PC-3 (cell line): ENCODE measurements at regions not wholly inside any gene's neighbourhood (a gene's known extent, or its start where the extent isn't known, plus 50 kb on each side); places are given as distances from the start of the nearest gene placed in this dataset.

Experiments
- ATAC-seq: fragments of 200-7000 bp; cut with Tn5 transposase; 2 replicates; pipeline ENCODE4 v1.9.1; 2020; ENCODE audit warnings: mild to moderate bottlenecking, moderate library complexity
- BruUV-seq: library from RNA; stranded (reverse); fragments of 400-500 nt; replicated peaks from 2 replicates; lab custom pipeline; 2021; lab: Mats Ljungman, UMichigan
- CTCF ChIA-PET: fragments of 300-600 bp; sonication (Branson Sonifier 250); formaldehyde crosslinking; loops from one replicate; lab custom pipeline; 2022; ENCODE audit warnings: antibody characterized with exemption; lab: Charles Lee
- POLR2A ChIA-PET: fragments of 300-600 bp; sonication (Branson Sonifier 250); formaldehyde crosslinking; loops from one replicate; lab custom pipeline; 2022; ENCODE audit warnings: antibody characterized with exemption; ENCODE audit not compliant: unreplicated experiment; lab: Charles Lee
- DNase-seq: peaks from one replicate; pipeline ENCODE4 v3.0.0-alpha.2; 2015
- H2AFZ ChIP-seq: fragments of 300-600 bp; sonication (generic); 2 replicates; pipeline ENCODE4 v1.6.0; 2016; ENCODE audit warnings: antibody characterized with exemption, low read length
- H3F3A ChIP-seq: fragments of 300-600 bp; sonication (generic); one replicate; pipeline ENCODE4 v1.6.0; 2017; ENCODE audit warnings: antibody characterized with exemption, low read length, control low read depth, mild to moderate bottlenecking; ENCODE audit not compliant: unreplicated experiment
- H3K27ac ChIP-seq: fragments of 300-600 bp; sonication (generic); 2 replicates; pipeline ENCODE4 v1.5.1; 2016; ENCODE audit warnings: mild to moderate bottlenecking, low read length
- H3K27me3 ChIP-seq: fragments of 300-600 bp; sonication (generic); 2 replicates; pipeline ENCODE4 v1.6.1; 2016; ENCODE audit warnings: low read length, mixed read lengths
- H3K36me3 ChIP-seq: fragments of 300-600 bp; sonication (generic); 2 replicates; pipeline ENCODE4 v1.6.1; 2016; ENCODE audit warnings: low read depth, mixed run types, low read length, mixed read lengths
- H3K4me1 ChIP-seq: fragments of 300-600 bp; sonication (generic); 2 replicates; pipeline ENCODE4 v1.5.1; 2016; ENCODE audit warnings: low read length; ENCODE audit not compliant: insufficient read depth
- H3K4me2 ChIP-seq: fragments of 300-600 bp; sonication (generic); 2 replicates; pipeline ENCODE4 v1.6.0; 2016; ENCODE audit warnings: low read length
- H3K4me3 ChIP-seq: fragments of 300-600 bp; sonication (generic); 2 replicates; pipeline ENCODE4 v1.5.1; 2016; ENCODE audit warnings: mild to moderate bottlenecking, low read length, mixed read lengths
- H3K79me2 ChIP-seq: fragments of 300-600 bp; sonication (generic); 2 replicates; pipeline ENCODE4 v1.6.1; 2017; ENCODE audit warnings: low read length, mixed read lengths
- H3K9ac ChIP-seq: fragments of 300-600 bp; sonication (generic); 2 replicates; pipeline ENCODE4 v1.6.0; 2016; ENCODE audit warnings: mild to moderate bottlenecking, low read length
- H3K9me2 ChIP-seq: fragments of 300-600 bp; sonication (generic); replicated peaks from 2 replicates; pipeline ENCODE4 v1.6.1; 2016; ENCODE audit warnings: mixed run types, low read length, mixed read lengths
- H3K9me3 ChIP-seq: fragments of 300-600 bp; sonication (generic); 2 replicates; pipeline ENCODE4 v1.6.1; 2016; ENCODE audit warnings: low read length, mixed read lengths
- H4K20me1 ChIP-seq: fragments of 300-600 bp; sonication (generic); 2 replicates; pipeline ENCODE4 v1.6.1; 2016; ENCODE audit warnings: low read length, mixed read lengths
- EZH2 ChIP-seq: fragments of 300-600 bp; sonication (generic); IDR thresholded peaks from one replicate; pipeline ENCODE4 v1.6.1; 2017; ENCODE audit warnings: antibody characterized with exemption, mild to moderate bottlenecking, low read length; ENCODE audit not compliant: unreplicated experiment
- EZH2phosphoT487 ChIP-seq: fragments of 300-600 bp; sonication (generic); IDR thresholded peaks from 2 replicates; pipeline ENCODE4 v1.6.1; 2018; ENCODE audit warnings: mild to moderate bottlenecking, antibody characterized with exemption, low read length, borderline replicate concordance
- intact Hi-C: fragments of 100-400 bp; cut with micrococcal nuclease; formaldehyde crosslinking; loops from 2 replicates; pipeline ENCODE4 v1.9.0; 2023
- TF ChIP-seq, protein P1 (sequence below): fragments of 300-600 bp; sonication (generic); conservative IDR thresholded peaks from 2 replicates; pipeline ENCODE4 v1.5.1; 2017; ENCODE audit warnings: antibody characterized with exemption, low read depth, mild to moderate bottlenecking, low read length

DNA sequence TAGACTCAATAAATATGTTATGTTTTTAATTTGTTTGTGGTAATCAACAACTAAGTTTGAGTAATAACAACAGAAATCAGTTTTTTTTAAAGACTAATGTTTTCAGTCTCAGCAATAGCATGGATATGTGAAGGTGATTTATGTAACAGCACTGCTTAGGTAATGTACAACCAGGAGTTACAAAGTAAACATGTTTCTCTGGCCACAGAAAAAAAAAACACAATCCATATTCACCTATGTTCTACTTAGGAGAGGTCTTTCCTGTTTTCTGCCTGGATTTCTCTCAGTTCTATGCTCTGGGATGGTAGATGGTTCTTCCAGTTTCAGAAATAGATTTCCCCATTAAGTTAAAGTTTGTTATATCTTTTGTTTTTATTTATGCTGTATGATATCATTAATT, 579.4 kb downstream of the SI start:
- Histone ChIP-seq H3K36me3 (no peaks in the 10 kb centered on the region), H3K4me1 (no peaks in the 10 kb centered on the region), H2AFZ (no peak overlapping the region), H3K9me3 (no peaks in the 10 kb centered on the region), H3K4me3 (no peak overlapping the region), H3K79me2 (no peaks in the 10 kb centered on the region), H4K20me1 (no peaks in the 10 kb centered on the region), H3K4me2 (no peak overlapping the region), H3K27ac (no peak overlapping the region), H3K9ac (no peak overlapping the region), H3K9me2 (no peaks in the 10 kb centered on the region), H3F3A (no peaks in the 10 kb centered on the region), H3K27me3 (no peaks in the 10 kb centered on the region)
- BruUV-seq = no TSS peak
- ATAC-seq = no peak
- DNase-seq = no peak
- intact Hi-C loops = no loop called here
- ChIA-PET CTCF (interaction anchor here (0.7 kb wide), 1 partner anchor 35 kb away, joined by 3 read pairs; no protein-coding TSS in a partner anchor), POLR2A (no interaction called here)
- TF ChIP-seq, protein P1, sequence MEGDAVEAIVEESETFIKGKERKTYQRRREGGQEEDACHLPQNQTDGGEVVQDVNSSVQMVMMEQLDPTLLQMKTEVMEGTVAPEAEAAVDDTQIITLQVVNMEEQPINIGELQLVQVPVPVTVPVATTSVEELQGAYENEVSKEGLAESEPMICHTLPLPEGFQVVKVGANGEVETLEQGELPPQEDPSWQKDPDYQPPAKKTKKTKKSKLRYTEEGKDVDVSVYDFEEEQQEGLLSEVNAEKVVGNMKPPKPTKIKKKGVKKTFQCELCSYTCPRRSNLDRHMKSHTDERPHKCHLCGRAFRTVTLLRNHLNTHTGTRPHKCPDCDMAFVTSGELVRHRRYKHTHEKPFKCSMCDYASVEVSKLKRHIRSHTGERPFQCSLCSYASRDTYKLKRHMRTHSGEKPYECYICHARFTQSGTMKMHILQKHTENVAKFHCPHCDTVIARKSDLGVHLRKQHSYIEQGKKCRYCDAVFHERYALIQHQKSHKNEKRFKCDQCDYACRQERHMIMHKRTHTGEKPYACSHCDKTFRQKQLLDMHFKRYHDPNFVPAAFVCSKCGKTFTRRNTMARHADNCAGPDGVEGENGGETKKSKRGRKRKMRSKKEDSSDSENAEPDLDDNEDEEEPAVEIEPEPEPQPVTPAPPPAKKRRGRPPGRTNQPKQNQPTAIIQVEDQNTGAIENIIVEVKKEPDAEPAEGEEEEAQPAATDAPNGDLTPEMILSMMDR = no peak
- no peak for TF ChIP-seq EZH2phosphoT487
- TF ChIP-seq EZH2 = no peak

DNA sequence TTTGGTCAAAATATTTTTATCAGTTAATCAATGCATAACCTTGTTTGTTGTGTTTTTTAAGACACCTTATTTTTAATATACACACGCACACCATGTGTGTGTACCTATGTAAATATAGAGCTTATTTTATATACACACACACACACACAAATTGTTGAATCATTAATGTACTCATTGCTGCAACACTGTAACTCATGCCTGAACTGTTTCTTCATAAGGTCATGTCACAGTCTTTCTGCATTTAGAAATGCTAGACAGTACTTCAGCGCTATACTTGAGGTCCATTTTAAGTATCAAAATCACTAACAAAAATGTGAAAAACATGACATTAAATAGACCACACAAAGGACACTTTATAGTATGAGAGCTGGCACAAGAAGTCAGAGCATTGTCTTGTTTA, 589.4 kb downstream of the SI start:
- BruUV-seq = no TSS peak
- DNase-seq (no peak), ATAC-seq (no peak)
- CTCF ChIA-PET = no interaction called here
- Histone ChIP-seq H3K4me3 (no peak overlapping the region), H3K9me3 (no peaks in the 10 kb centered on the region), H3K4me1 (no peaks in the 10 kb centered on the region), H3K27me3 (no peaks in the 10 kb centered on the region), H2AFZ (no peak overlapping the region), H3K9me2 (no peaks in the 10 kb centered on the region), H3K36me3 (no peaks in the 10 kb centered on the region), H4K20me1 (no peaks in the 10 kb centered on the region), H3K27ac (no peak overlapping the region), H3F3A (no peaks in the 10 kb centered on the region), H3K79me2 (no peaks in the 10 kb centered on the region), H3K9ac (no peak overlapping the region), H3K4me2 (no peak overlapping the region)
- POLR2A ChIA-PET = no interaction called here
- intact Hi-C loops = no loop called here
- TF ChIP-seq EZH2phosphoT487 (no peak), EZH2 (no peak)
- TF ChIP-seq, protein P1 = no peak

DNA sequence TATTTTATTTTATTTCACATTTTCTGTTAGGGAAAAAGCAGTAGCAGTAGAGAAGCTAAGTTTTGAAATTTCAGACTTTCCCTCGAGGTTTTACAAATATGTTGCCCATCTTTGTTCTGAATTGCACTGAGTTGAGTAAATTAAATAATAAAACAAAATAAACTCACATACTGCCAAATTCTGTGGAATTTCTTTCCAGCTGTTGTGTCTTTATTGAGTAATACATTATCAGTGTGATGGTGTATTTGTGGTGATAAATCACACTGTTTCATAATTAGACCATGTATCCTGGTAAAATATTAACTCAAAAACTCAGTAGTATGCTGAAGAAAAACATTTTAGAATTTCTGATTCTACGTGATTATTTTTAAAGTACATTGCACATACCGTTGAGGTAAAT, 592.1 kb downstream of the SI start:
- intact Hi-C loops = no loop called here
- BruUV-seq = no TSS peak
- no peak overlapping the region for H3K27ac ChIP-seq

More for the DNA sequence above, 592.1 kb downstream of the SI start:
- Histone ChIP-seq H3K9me2 (no peaks in the 10 kb centered on the region), H3K4me3 (no peak overlapping the region), H3K9me3 (no peaks in the 10 kb centered on the region), H3K27me3 (no peaks in the 10 kb centered on the region), H3F3A (no peaks in the 10 kb centered on the region), H3K4me2 (no peak overlapping the region), H2AFZ (no peak overlapping the region), H4K20me1 (no peaks in the 10 kb centered on the region), H3K36me3 (no peaks in the 10 kb centered on the region), H3K79me2 (no peaks in the 10 kb centered on the region), H3K9ac (no peak overlapping the region), H3K4me1 (no peaks in the 10 kb centered on the region)
- no peak for TF ChIP-seq EZH2
- TF ChIP-seq, protein P1 = no peak
- TF ChIP-seq EZH2phosphoT487 = no peak
- no peak for ATAC-seq
- DNase-seq = no peak
- ChIA-PET POLR2A (no interaction called here), CTCF (no interaction called here)
